Breast epithelium (tissue), 4 donors: ENCODE measurements at regions not wholly inside any gene's neighbourhood (a gene's known extent, or its start where the extent isn't known, plus 50 kb on each side); places are given as distances from the start of the nearest gene placed in this dataset.
A peak's percentile ranks its signal among the peaks of the same experiment; 100 is the strongest.

ENCODE experiments used
- DNase-seq, 2 donors: peaks; one replicate each; pipeline ENCODE4 v3.0.0-alpha.2; 2019; ENCODE audit warnings: low spot score in 2 of 2
- H3K27ac ChIP-seq, 2 donors: fragments of 200-600 bp; sonication (generic) in 1 of 2; one replicate each; pipeline ENCODE4 v1.5.1; 2016 to 2019; ENCODE audit warnings: mild to moderate bottlenecking in 1 of 2
- H3K27me3 ChIP-seq, 2 donors: fragments of 200-600 bp; sonication (generic) in 1 of 2; one replicate each; pipeline versions ENCODE4 v1.5.1 to v1.6.0; 2017 to 2019; ENCODE audit warnings: control low read depth in 1 of 2, mild to moderate bottlenecking in 1 of 2
- H3K36me3 ChIP-seq: fragments of 200-600 bp; one replicate; pipeline ENCODE4 v1.5.1; 2019
- H3K4me1 ChIP-seq, 2 donors: fragments of 200-600 bp; sonication (generic); one replicate each; pipeline ENCODE4 v1.5.1; 2016 to 2019; ENCODE audit warnings: control low read depth in 1 of 2
- H3K4me3 ChIP-seq, 3 donors: fragments of 200-600 bp; sonication (generic); 1 replicate in 2 of 3; 2 replicates in 1 of 3; pipeline ENCODE4 v1.5.1; 2016 to 2019; ENCODE audit warnings: mild to moderate bottlenecking in 3 of 3, moderate library complexity in 2 of 3
- H3K9me3 ChIP-seq, 2 donors: fragments of 200-600 bp; sonication (generic) in 1 of 2; one replicate each; pipeline ENCODE4 v1.5.1; 2016 to 2019; ENCODE audit warnings: control low read depth in 1 of 2
- CTCF ChIP-seq, 3 donors: fragments of 450-650 bp; IDR thresholded peaks; one replicate each; pipeline ENCODE4 v1.5.1; 2016 to 2017; ENCODE audit warnings: antibody characterized with exemption in 3 of 3, mild to moderate bottlenecking in 3 of 3, moderate library complexity in 3 of 3
- POLR2A ChIP-seq: fragments of 450-650 bp; IDR thresholded peaks from one replicate; pipeline ENCODE4 v1.6.1; 2016; ENCODE audit warnings: antibody characterized with exemption, mild to moderate bottlenecking, moderate library complexity
- POLR2AphosphoS5 ChIP-seq, 3 donors: sonication (generic); formaldehyde crosslinking; IDR thresholded peaks; one replicate each; pipeline ENCODE4 v1.6.1; 2017; ENCODE audit warnings: antibody characterized with exemption in 3 of 3
- intact Hi-C: fragments of 100-400 bp; cut with DNase I; formaldehyde crosslinking; loops from one replicate; pipeline ENCODE4 v1.15.1; 2023; ENCODE audit warnings: low total_unique reads

- Histone ChIP-seq H3K27me3 (no peaks in the 10 kb centered on the region), H3K27ac (no peak overlapping the region), H3K4me3 (no peak overlapping the region), H3K4me1 (no peaks in the 10 kb centered on the region), H3K9me3 (no peaks in the 10 kb centered on the region), H3K36me3 (no peaks in the 10 kb centered on the region)
- no peak for DNase-seq
- no peak for TF ChIP-seq POLR2AphosphoS5 (IDR thresholded peaks at IDR 0.05)
- TF ChIP-seq CTCF (IDR thresholded peaks at IDR 0.05), result no peak
- TF ChIP-seq POLR2A, result no peak
- intact Hi-C loops, result no loop called here
Measured at GRCh38 chr9:16342246-16343020, 528.0 kb downstream of the BNC2 start.

GRCh38 chr9:16343249-16344237 lies 526.9 kb downstream of the BNC2 start:
- TF ChIP-seq CTCF (IDR thresholded peaks at IDR 0.05) (no peak), POLR2AphosphoS5 (IDR thresholded peaks at IDR 0.05) (no peak), POLR2A (no peak)
- H3K9me3 ChIP-seq, result no peaks in the 10 kb centered on the region
- H3K4me1 ChIP-seq, result no peaks in the 10 kb centered on the region
- no peak for DNase-seq
- peak overlapping the region in 1 of 2 donors; percentile 43 for H3K27ac ChIP-seq
- H3K27me3 ChIP-seq, result no peaks in the 10 kb centered on the region
- no peak overlapping the region for H3K4me3 ChIP-seq
- no peaks in the 10 kb centered on the region for H3K36me3 ChIP-seq
- intact Hi-C loops, result no loop called here

GRCh38 chr9:16344343-16344742 lies 526.1 kb downstream of the BNC2 start:
- no peak overlapping the region for H3K4me3 ChIP-seq
- H3K9me3 ChIP-seq, result no peaks in the 10 kb centered on the region
- no peak for DNase-seq
- peak overlapping the region in 1 of 2 donors; percentile 43 for H3K27ac ChIP-seq
- intact Hi-C loops, result no loop called here
- H3K27me3 ChIP-seq, result no peaks in the 10 kb centered on the region
- no peaks in the 10 kb centered on the region for H3K4me1 ChIP-seq
- H3K36me3 ChIP-seq, result no peaks in the 10 kb centered on the region
- TF ChIP-seq POLR2AphosphoS5 (IDR thresholded peaks at IDR 0.05), result no peak
- TF ChIP-seq CTCF (IDR thresholded peaks at IDR 0.05), result no peak
- TF ChIP-seq POLR2A, result no peak

- Histone ChIP-seq H3K4me3 (no peak overlapping the region), H3K36me3 (no peaks in the 10 kb centered on the region), H3K27ac (no peak overlapping the region), H3K27me3 (no peaks in the 10 kb centered on the region), H3K9me3 (no peaks in the 10 kb centered on the region), H3K4me1 (no peaks in the 10 kb centered on the region)
- no peak for TF ChIP-seq CTCF (IDR thresholded peaks at IDR 0.05)
- no peak for TF ChIP-seq POLR2AphosphoS5 (IDR thresholded peaks at IDR 0.05)
- TF ChIP-seq POLR2A, result no peak
- intact Hi-C loops, result no loop called here
- no peak for DNase-seq
Measured at GRCh38 chr9:16345902-16346301, 524.6 kb downstream of the BNC2 start.

- H3K4me3 ChIP-seq, result no peak overlapping the region
- no peak overlapping the region for H3K27ac ChIP-seq
- no peak for TF ChIP-seq CTCF (IDR thresholded peaks at IDR 0.05)
- TF ChIP-seq POLR2AphosphoS5 (IDR thresholded peaks at IDR 0.05), result no peak
- DNase-seq, result no peak
- H3K27me3 ChIP-seq, result no peaks in the 10 kb centered on the region
- intact Hi-C loops, result no loop called here
- no peaks in the 10 kb centered on the region for H3K9me3 ChIP-seq
- H3K36me3 ChIP-seq, result no peaks in the 10 kb centered on the region
- no peaks in the 10 kb centered on the region for H3K4me1 ChIP-seq
Measured at GRCh38 chr9:16347886-16348285, 522.6 kb downstream of the BNC2 start.
